Tibial nerve (tissue), 4 donors: ENCODE measurements at regions not wholly inside any gene's neighbourhood (a gene's known extent, or its start where the extent isn't known, plus 50 kb on each side); places are given as distances from the start of the nearest gene placed in this dataset.
A peak's percentile ranks its signal among the peaks of the same experiment; 100 is the strongest.

Experiments used
- DNase-seq, 2 donors: peaks; one replicate each; pipeline ENCODE4 v3.0.0-alpha.2; 2019; ENCODE audit warnings: low spot score in 2 of 2
- H3K27ac ChIP-seq, 4 donors: fragments of 200-600 bp; sonication (generic) in 3 of 4; one replicate each; pipeline ENCODE4 v1.5.1; 2017 to 2019; ENCODE audit warnings: mild to moderate bottlenecking in 1 of 4
- H3K27me3 ChIP-seq, 2 donors: fragments of 200-600 bp; sonication (generic) in 1 of 2; one replicate each; pipeline versions ENCODE4 v1.5.1 to v1.6.0; 2017 to 2019
- H3K36me3 ChIP-seq, 3 donors: fragments of 200-600 bp; sonication (generic); one replicate each; pipeline ENCODE4 v1.5.1; 2018 to 2019
- H3K4me1 ChIP-seq, 4 donors: fragments of 200-600 bp; sonication (generic) in 3 of 4; one replicate each; pipeline ENCODE4 v1.5.1; 2017 to 2019
- H3K4me3 ChIP-seq, 4 donors: fragments of 200-600 bp; sonication (generic) in 3 of 4; one replicate each; pipeline ENCODE4 v1.5.1; 2017 to 2019; ENCODE audit warnings: mild to moderate bottlenecking in 1 of 4, moderate library complexity in 1 of 4
- H3K9me3 ChIP-seq, 4 donors: fragments of 200-600 bp; sonication (generic) in 3 of 4; one replicate each; pipeline ENCODE4 v1.5.1; 2017 to 2019
- CTCF ChIP-seq, 5 experiments: fragments of 200-600 bp in 3 of 5; fragments of 450-650 bp in 2 of 5; sonication (generic) in 3 of 5; IDR thresholded peaks; one replicate each; pipeline ENCODE4 v1.5.1; 2016 to 2019; ENCODE audit warnings: antibody characterized with exemption in 5 of 5, mild to moderate bottlenecking in 3 of 5, moderate library complexity in 2 of 5
- EP300 ChIP-seq, 2 donors: sonication (generic); formaldehyde crosslinking; IDR thresholded peaks; one replicate each; pipeline ENCODE4 v1.6.1; 2017; ENCODE audit warnings: antibody characterized with exemption in 2 of 2, mild to moderate bottlenecking in 1 of 2
- POLR2A ChIP-seq, 2 donors: fragments of 450-650 bp; IDR thresholded peaks; one replicate each; pipeline ENCODE4 v1.6.1; 2017; ENCODE audit warnings: antibody characterized with exemption in 2 of 2, mild to moderate bottlenecking in 2 of 2, moderate library complexity in 2 of 2
- WGBS, 2 donors: methylation state at CpG; one replicate each; pipeline ENCODE4 v1.1.5; 2018; 5-methylcytosine and 5-hydroxymethylcytosine counted together

GRCh38 chr10:88107296-88108097 lies 244.1 kb downstream of the PTEN start:
- no peaks in the 10 kb centered on the region for H3K27me3 ChIP-seq
- H3K36me3 ChIP-seq = no peaks in the 10 kb centered on the region
- peaks cover 0 to 6% (median 0%) of the 10 kb centered on the region in 4 donors for H3K4me1 ChIP-seq
- H3K4me3 ChIP-seq = no peak overlapping the region
- TF ChIP-seq EP300 (IDR thresholded peaks at IDR 0.05) (no peak), CTCF (IDR thresholded peaks at IDR 0.05) (no peak), POLR2A (IDR thresholded peaks at IDR 0.05) (no peak)
- no peaks in the 10 kb centered on the region for H3K9me3 ChIP-seq
- WGBS, 2 donors = 93 to 94% methylated on average over 4 of the region's 4 CpGs
- no peak overlapping the region for H3K27ac ChIP-seq
- DNase-seq = no peak

GRCh38 chr10:88108115-88108610 lies 244.7 kb downstream of the PTEN start:
- DNase-seq = no peak
- WGBS, 2 donors = 75 to 78% methylated on average over 2 of the region's 2 CpGs

GRCh38 chr10:88110355-88110754 lies 246.9 kb downstream of the PTEN start:
- Histone ChIP-seq H3K9me3 (no peaks in the 10 kb centered on the region), H3K27ac (no peak overlapping the region)
- no peak for TF ChIP-seq EP300 (IDR thresholded peaks at IDR 0.05)

More at GRCh38 chr10:88108115-88108610, 244.7 kb downstream of the PTEN start:
- Histone ChIP-seq H3K27ac (no peak overlapping the region), H3K36me3 (no peaks in the 10 kb centered on the region), H3K9me3 (no peaks in the 10 kb centered on the region), H3K4me3 (no peak overlapping the region), H3K27me3 (no peaks in the 10 kb centered on the region), H3K4me1 (peaks cover 0 to 10% (median 0%) of the 10 kb centered on the region in 4 donors)
- no peak for TF ChIP-seq CTCF (IDR thresholded peaks at IDR 0.05)
- TF ChIP-seq EP300 (IDR thresholded peaks at IDR 0.05) = peak in 1 of 2 donors; percentile 26

GRCh38 chr10:88110822-88111221 lies 247.4 kb downstream of the PTEN start:
- no peak for TF ChIP-seq CTCF (IDR thresholded peaks at IDR 0.05)
- TF ChIP-seq POLR2A (IDR thresholded peaks at IDR 0.05) = no peak
- no peak for TF ChIP-seq EP300 (IDR thresholded peaks at IDR 0.05)
- no peak overlapping the region for H3K27ac ChIP-seq
- peaks cover 0 to 20% (median under 1%) of the 10 kb centered on the region in 4 donors for H3K4me1 ChIP-seq
- WGBS, 2 donors = 83 to 96% methylated on average over 3 of the region's 3 CpGs
- no peak for DNase-seq
- H3K4me3 ChIP-seq = no peak overlapping the region
- no peaks in the 10 kb centered on the region for H3K9me3 ChIP-seq
- H3K36me3 ChIP-seq = no peaks in the 10 kb centered on the region
- no peaks in the 10 kb centered on the region for H3K27me3 ChIP-seq

More at GRCh38 chr10:88110355-88110754, 246.9 kb downstream of the PTEN start:
- no peak for DNase-seq
- Histone ChIP-seq H3K36me3 (no peaks in the 10 kb centered on the region), H3K27me3 (no peaks in the 10 kb centered on the region), H3K4me1 (peaks cover 0 to 20% (median 0%) of the 10 kb centered on the region in 4 donors), H3K4me3 (no peak overlapping the region)

GRCh38 chr10:88111294-88111693 lies 247.9 kb downstream of the PTEN start:
- Histone ChIP-seq H3K27me3 (no peaks in the 10 kb centered on the region), H3K4me1 (peaks cover 0 to 25% (median 4%) of the 10 kb centered on the region in 4 donors), H3K4me3 (no peak overlapping the region), H3K9me3 (no peaks in the 10 kb centered on the region), H3K27ac (no peak overlapping the region), H3K36me3 (no peaks in the 10 kb centered on the region)
- 87 to 89% methylated on average over 2 of the region's 2 CpGs for WGBS, 2 donors
- no peak for DNase-seq
- TF ChIP-seq CTCF (IDR thresholded peaks at IDR 0.05) = no peak
- TF ChIP-seq EP300 (IDR thresholded peaks at IDR 0.05) = no peak
- TF ChIP-seq POLR2A (IDR thresholded peaks at IDR 0.05) = no peak
